H9 (cell line): ENCODE measurements at regions not wholly inside any gene's neighbourhood (a gene's known extent, or its start where the extent isn't known, plus 50 kb on each side); places are given as distances from the start of the nearest gene placed in this dataset.
"Not testable (repeated sequence)": the region's sequence is repeated elsewhere in the genome, so short reads cannot be mapped to it uniquely, and the experiment has no call there.

Experiments
- DNase-seq: peaks from one replicate; pipeline ENCODE4 v3.0.0-alpha.2; 2017
- H2AFZ ChIP-seq: one replicate; pipeline ENCODE4 v1.6.1; 2013; ENCODE audit warnings: mild to moderate bottlenecking, low read length, control low read depth, moderate library complexity
- H2AK5ac ChIP-seq: 2 replicates; pipeline ENCODE4 v1.6.1; 2013; ENCODE audit warnings: low read length, control low read depth, mixed read lengths; ENCODE audit not compliant: insufficient read length
- H2BK120ac ChIP-seq: one replicate; pipeline ENCODE4 v1.6.1; 2013; ENCODE audit warnings: low read depth, mild to moderate bottlenecking, low read length, control low read depth, inconsistent platforms; ENCODE audit not compliant: poor library complexity, severe bottlenecking
- H2BK12ac ChIP-seq: 2 replicates; pipeline ENCODE4 v1.6.1; 2013; ENCODE audit warnings: low read length, control low read depth, mixed read lengths, low read depth; ENCODE audit not compliant: insufficient read length
- H2BK15ac ChIP-seq: 2 replicates; pipeline ENCODE4 v1.6.1; 2013; ENCODE audit warnings: low read depth, low read length, control low read depth
- H2BK20ac ChIP-seq: one replicate; pipeline ENCODE4 v1.6.1; 2013; ENCODE audit warnings: low read depth, mild to moderate bottlenecking, low read length, control low read depth, inconsistent platforms; ENCODE audit not compliant: poor library complexity, severe bottlenecking
- H2BK5ac ChIP-seq: 2 replicates; pipeline ENCODE4 v1.6.1; 2013; ENCODE audit warnings: low read length, control low read depth, mixed read lengths; ENCODE audit not compliant: insufficient read length
- H3K14ac ChIP-seq: 2 replicates; pipeline ENCODE4 v1.6.1; 2013; ENCODE audit warnings: low read length, control low read depth; ENCODE audit not compliant: insufficient read depth
- H3K18ac ChIP-seq: 2 replicates; pipeline ENCODE4 v1.6.1; 2013; ENCODE audit warnings: low read depth, mild to moderate bottlenecking, mixed read lengths, low read length, control low read depth; ENCODE audit not compliant: insufficient read length
- H3K23ac ChIP-seq: 2 replicates; pipeline ENCODE4 v1.6.1; 2013; ENCODE audit warnings: low read length, control low read depth, mixed read lengths, low read depth; ENCODE audit not compliant: insufficient read length
- H3K23me2 ChIP-seq: 2 replicates; pipeline ENCODE4 v1.6.1; 2013; ENCODE audit warnings: low read depth, mild to moderate bottlenecking, mixed read lengths, low read length, control low read depth; ENCODE audit not compliant: insufficient read length, poor library complexity, severe bottlenecking
- H3K27ac ChIP-seq: 2 replicates; pipeline ENCODE4 v1.5.1; 2013; ENCODE audit warnings: low read length, control low read depth, mixed read lengths, low read depth; ENCODE audit not compliant: insufficient read length
- H3K27me3 ChIP-seq: 2 replicates; pipeline ENCODE4 v1.6.1; 2013; ENCODE audit warnings: low read length, control low read depth, inconsistent platforms; ENCODE audit not compliant: insufficient read depth
- H3K4ac ChIP-seq: 2 replicates; pipeline ENCODE4 v1.6.1; 2013; ENCODE audit warnings: low read depth, mild to moderate bottlenecking, control low read depth, inconsistent platforms, low read length, moderate library complexity
- H3K4me1 ChIP-seq: 2 replicates; pipeline ENCODE4 v1.6.1; 2013; ENCODE audit warnings: low read length, control low read depth, inconsistent platforms; ENCODE audit not compliant: insufficient read depth
- H3K4me2 ChIP-seq: 2 replicates; pipeline ENCODE4 v1.6.1; 2013; ENCODE audit warnings: low read length, control low read depth, mixed read lengths; ENCODE audit not compliant: insufficient read length, insufficient read depth
- H3K56ac ChIP-seq: 2 replicates; pipeline ENCODE4 v1.6.1; 2013; ENCODE audit warnings: low read depth, mild to moderate bottlenecking, mixed read lengths, low read length, control low read depth; ENCODE audit not compliant: insufficient read length
- H3K79me1 ChIP-seq: 2 replicates; pipeline ENCODE4 v1.6.1; 2013; ENCODE audit warnings: low read depth, mild to moderate bottlenecking, moderate library complexity, low read length, control low read depth, inconsistent platforms; ENCODE audit not compliant: insufficient read depth, poor library complexity, severe bottlenecking
- H3K79me2 ChIP-seq: 2 replicates; pipeline ENCODE4 v1.6.1; 2013; ENCODE audit warnings: low read length, control low read depth, inconsistent platforms; ENCODE audit not compliant: insufficient read depth
- H3K9ac ChIP-seq: 2 replicates; pipeline ENCODE4 v1.6.1; 2013; ENCODE audit warnings: low read length, control low read depth, mixed read lengths; ENCODE audit not compliant: insufficient read length; ENCODE audit errors: extremely low read depth
- H3K9me3 ChIP-seq: one replicate; pipeline ENCODE4 v1.6.1; 2013; ENCODE audit warnings: low read depth, low read length, inconsistent platforms; ENCODE audit not compliant: control insufficient read depth
- H3T11ph ChIP-seq: one replicate; pipeline ENCODE4 v1.6.1; 2013; ENCODE audit warnings: mild to moderate bottlenecking, low read length, control low read depth, inconsistent platforms
- H4K20me1 ChIP-seq: one replicate; pipeline ENCODE4 v1.6.1; 2013; ENCODE audit not compliant: control insufficient read depth, insufficient read length, insufficient read depth
- H4K5ac ChIP-seq: 2 replicates; pipeline ENCODE4 v1.6.1; 2013; ENCODE audit warnings: low read depth, mild to moderate bottlenecking, mixed read lengths, low read length, control low read depth; ENCODE audit not compliant: insufficient read length
- H4K8ac ChIP-seq: replicated peaks from 2 replicates; pipeline ENCODE4 v1.6.1; 2013; ENCODE audit warnings: low read length, control low read depth, mixed read lengths, low read depth; ENCODE audit not compliant: insufficient read length
- H4K91ac ChIP-seq: 2 replicates; pipeline ENCODE4 v1.6.1; 2013; ENCODE audit warnings: low read depth, mild to moderate bottlenecking, moderate library complexity, mixed read lengths, low read length, control low read depth; ENCODE audit not compliant: insufficient read length
- H3K27ac Mint-ChIP-seq, 3 experiments: 2 replicates in 2 of 3; 3 replicates in 1 of 3; pipeline ENCODE4 v1.8.0; 2020 to 2021; ENCODE audit warnings: mixed read lengths in 3 of 3, mild to moderate bottlenecking in 1 of 3, moderate library complexity in 1 of 3
- H3K27me3 Mint-ChIP-seq: 2 replicates; pipeline ENCODE4 v1.8.0; 2021; ENCODE audit warnings: low read depth, mild to moderate bottlenecking, moderate library complexity, mixed read lengths
- H3K36me3 Mint-ChIP-seq, 3 experiments: 2 replicates in 2 of 3; 3 replicates in 1 of 3; pipeline ENCODE4 v1.8.0; 2020 to 2021; ENCODE audit warnings: low read depth in 3 of 3, mixed read lengths in 3 of 3; ENCODE audit not compliant: insufficient read depth in 1 of 3
- H3K4me1 Mint-ChIP-seq, 2 experiments: 2 replicates each; pipeline ENCODE4 v1.8.0; 2020; ENCODE audit warnings: mixed read lengths in 2 of 2
- H3K4me3 Mint-ChIP-seq, 2 experiments: 2 replicates in 1 of 2; 3 replicates in 1 of 2; pipeline ENCODE4 v1.8.0; 2020 to 2021; ENCODE audit warnings: mild to moderate bottlenecking in 2 of 2, mixed read lengths in 2 of 2, moderate library complexity in 1 of 2
- H3K9me3 Mint-ChIP-seq, 2 experiments: 2 replicates in 1 of 2; 3 replicates in 1 of 2; pipeline ENCODE4 v1.8.0; 2020; ENCODE audit warnings: mild to moderate bottlenecking in 2 of 2, mixed read lengths in 2 of 2, moderate library complexity in 1 of 2
- WGBS: extraction: QIAGEN DNeasy Blood & Tissue Kit; methylation state at CpG from one replicate; pipeline ENCODE4 v1.1.7; 2013; ENCODE audit warnings: missing lambda C conversion rate, low lambda C conversion rate, mixed read lengths; ENCODE audit not compliant: insufficient read length; ENCODE audit errors: extremely low coverage; 5-methylcytosine and 5-hydroxymethylcytosine counted together

GRCh38 chr5:20771338-20771737, 783.3 kb upstream of the CDH18 start:
- DNase-seq, H3K36me3 Mint-ChIP-seq, H3K9me3 ChIP-seq, H3K4me3 Mint-ChIP-seq, H2AK5ac ChIP-seq, H2BK120ac ChIP-seq, H3K4me1 Mint-ChIP-seq, H2BK20ac ChIP-seq, H4K91ac ChIP-seq, H3K27ac Mint-ChIP-seq, H2BK15ac ChIP-seq, H3K4me1 ChIP-seq, H2BK12ac ChIP-seq, H3K4me2 ChIP-seq, H4K8ac ChIP-seq, H3K14ac ChIP-seq, H3K79me2 ChIP-seq, H3K79me1 ChIP-seq, H2AFZ ChIP-seq, H3K9ac ChIP-seq, H3K18ac ChIP-seq, H3T11ph ChIP-seq, H3K27me3 Mint-ChIP-seq, H2BK5ac ChIP-seq, H3K9me3 Mint-ChIP-seq, H3K23me2 ChIP-seq, H3K56ac ChIP-seq, H3K27me3 ChIP-seq, H3K27ac ChIP-seq, H3K4ac ChIP-seq, H3K23ac ChIP-seq, H4K20me1 ChIP-seq, H4K5ac ChIP-seq: not testable (repeated sequence)
- WGBS: no CpG with 5 or more reads among the region's 2 CpGs

- not testable (repeated sequence) for H3K9ac ChIP-seq, H3K79me2 ChIP-seq, H3K4me1 ChIP-seq, H3T11ph ChIP-seq, H4K91ac ChIP-seq, H2BK120ac ChIP-seq, H3K56ac ChIP-seq, DNase-seq, H4K8ac ChIP-seq, H3K79me1 ChIP-seq, H3K4ac ChIP-seq, H2BK15ac ChIP-seq, H3K27ac ChIP-seq, H3K23ac ChIP-seq, H3K9me3 ChIP-seq, H3K14ac ChIP-seq, H2BK5ac ChIP-seq, H3K4me2 ChIP-seq, H3K23me2 ChIP-seq, H3K27me3 ChIP-seq, H4K20me1 ChIP-seq, H2BK20ac ChIP-seq, H2AK5ac ChIP-seq, H2AFZ ChIP-seq, H3K9me3 Mint-ChIP-seq, H3K4me1 Mint-ChIP-seq, H3K4me3 Mint-ChIP-seq, H3K36me3 Mint-ChIP-seq, H2BK12ac ChIP-seq, H3K27ac Mint-ChIP-seq, H3K27me3 Mint-ChIP-seq, H4K5ac ChIP-seq, H3K18ac ChIP-seq
- WGBS: no CpG with 5 or more reads among the region's 2 CpGs
These were observed 777.1 kb upstream of the CDH18 start for GRCh38 chr5:20765074-20765473.

- H3K4me3 Mint-ChIP-seq, H4K91ac ChIP-seq, H2BK120ac ChIP-seq, H3K79me1 ChIP-seq, H4K8ac ChIP-seq, DNase-seq, H2BK5ac ChIP-seq, H3K4me2 ChIP-seq, H3T11ph ChIP-seq, H3K9me3 Mint-ChIP-seq, H3K4me1 Mint-ChIP-seq, H3K27me3 ChIP-seq, H3K4ac ChIP-seq, H3K23ac ChIP-seq, H3K27me3 Mint-ChIP-seq, H2AFZ ChIP-seq, H2BK12ac ChIP-seq, H3K14ac ChIP-seq, H4K5ac ChIP-seq, H3K9me3 ChIP-seq, H3K4me1 ChIP-seq, H4K20me1 ChIP-seq, H3K56ac ChIP-seq, H3K36me3 Mint-ChIP-seq, H2BK20ac ChIP-seq, H3K27ac ChIP-seq, H3K9ac ChIP-seq, H3K23me2 ChIP-seq, H3K79me2 ChIP-seq, H2BK15ac ChIP-seq, H2AK5ac ChIP-seq, H3K18ac ChIP-seq, H3K27ac Mint-ChIP-seq: not testable (repeated sequence)
These were observed 771.5 kb upstream of the CDH18 start for GRCh38 chr5:20759459-20759858.
